IMR-90 (cell line): ENCODE measurements at regions not wholly inside any gene's neighbourhood (a gene's known extent, or its start where the extent isn't known, plus 50 kb on each side); places are given as distances from the start of the nearest gene placed in this dataset.

Source experiments
- ATAC-seq: fragments of 200-7000 bp; cut with Tn5 transposase; 2 replicates; pipeline ENCODE4 v1.9.1; 2020; ENCODE audit warnings: low read depth, mild to moderate bottlenecking, moderate library complexity
- BruUV-seq: library from RNA; stranded (reverse); fragments of 400-500 nt; replicated peaks from 2 replicates; lab custom pipeline; 2021; lab: Mats Ljungman, UMichigan
- CTCF ChIA-PET: fragments of 300-600 bp; formaldehyde crosslinking; extraction: SDS; loops from one replicate; lab custom pipeline; 2021; ENCODE audit warnings: antibody characterized with exemption; lab: Yijun Ruan, JAX
- POLR2A ChIA-PET: fragments of 300-600 bp; sonication (Branson Sonifier 250); formaldehyde crosslinking; loops from one replicate; lab custom pipeline; 2022; ENCODE audit warnings: antibody characterized with exemption; ENCODE audit not compliant: unreplicated experiment; lab: Charles Lee
- DNase-seq: peaks from one replicate; pipeline ENCODE4 v3.0.0; 2013
- H2AFZ ChIP-seq: replicated peaks from 2 replicates; pipeline ENCODE3; 2013; ENCODE audit warnings: low read length, mild to moderate bottlenecking; ENCODE audit not compliant: poor library complexity
- H2AK5ac ChIP-seq: 2 replicates; pipeline ENCODE4 v1.6.1; 2013; ENCODE audit warnings: low read depth, low read length, inconsistent platforms
- H2AK9ac ChIP-seq: replicated peaks from 2 replicates; pipeline ENCODE3; 2013; ENCODE audit warnings: mild to moderate bottlenecking, low read depth, low read length, moderate library complexity; ENCODE audit not compliant: poor library complexity
- H2BK120ac ChIP-seq: 2 replicates; pipeline ENCODE4 v1.6.1; 2013; ENCODE audit warnings: low read depth, low read length, inconsistent platforms
- H2BK15ac ChIP-seq: 3 replicates; pipeline ENCODE4 v1.6.1; 2013; ENCODE audit warnings: low read depth, low read length, inconsistent platforms
- H2BK20ac ChIP-seq: 2 replicates; pipeline ENCODE4 v1.6.1; 2013; ENCODE audit warnings: low read depth, mild to moderate bottlenecking, inconsistent platforms, low read length, moderate library complexity
- H2BK5ac ChIP-seq: 2 replicates; pipeline ENCODE4 v1.6.1; 2013; ENCODE audit warnings: mild to moderate bottlenecking, low read depth, low read length, inconsistent platforms; ENCODE audit not compliant: poor library complexity, severe bottlenecking
- H3K14ac ChIP-seq: replicated peaks from 2 replicates; pipeline ENCODE4 v1.6.1; 2013; ENCODE audit warnings: low read depth, low read length, inconsistent platforms
- H3K18ac ChIP-seq: 2 replicates; pipeline ENCODE4 v1.6.1; 2013; ENCODE audit warnings: low read depth, low read length, control low read depth
- H3K23ac ChIP-seq: 2 replicates; pipeline ENCODE4 v1.6.1; 2013; ENCODE audit warnings: low read depth, low read length, inconsistent platforms
- H3K27ac ChIP-seq: 2 replicates; pipeline ENCODE4 v1.5.1; 2013; ENCODE audit warnings: mild to moderate bottlenecking, control low read depth, low read length; ENCODE audit not compliant: insufficient read depth
- H3K27me3 ChIP-seq: 2 replicates; pipeline ENCODE4 v1.6.1; 2013; ENCODE audit warnings: low read length; ENCODE audit not compliant: control insufficient read depth, insufficient read depth
- H3K36me3 ChIP-seq: 2 replicates; pipeline ENCODE4 v1.6.1; 2013; ENCODE audit warnings: low read length, mixed read lengths; ENCODE audit not compliant: control insufficient read depth, insufficient read depth
- H3K4ac ChIP-seq: 2 replicates; pipeline ENCODE4 v1.6.1; 2013; ENCODE audit warnings: low read depth, low read length, inconsistent platforms
- H3K4me1 ChIP-seq: 2 replicates; pipeline ENCODE4 v1.6.1; 2013; ENCODE audit warnings: low read length, mixed read lengths; ENCODE audit not compliant: control insufficient read depth, insufficient read depth
- H3K4me2 ChIP-seq: 2 replicates; pipeline ENCODE4 v1.6.1; 2013; ENCODE audit warnings: low read depth, mild to moderate bottlenecking, control low read depth, low read length, moderate library complexity
- H3K4me3 ChIP-seq: 2 replicates; pipeline ENCODE4 v1.5.1; 2013; ENCODE audit warnings: low read depth, mild to moderate bottlenecking, control low read depth, low read length, moderate library complexity; ENCODE audit not compliant: insufficient read depth
- H3K56ac ChIP-seq: 2 replicates; pipeline ENCODE4 v1.6.1; 2013; ENCODE audit warnings: low read length, inconsistent platforms; ENCODE audit not compliant: insufficient read depth; ENCODE audit errors: extremely low read depth
- H3K79me1 ChIP-seq, 2 experiments: 2 replicates each; pipeline ENCODE4 v1.6.1; 2013; ENCODE audit warnings: low read length in 2 of 2, inconsistent platforms in 1 of 2, low read depth in 1 of 2
- H3K9ac ChIP-seq: 2 replicates; pipeline ENCODE4 v1.6.1; 2013; ENCODE audit warnings: low read depth, low read length, control low read depth
- H3K9me1 ChIP-seq: 2 replicates; pipeline ENCODE4 v1.6.1; 2013; ENCODE audit warnings: low read length, inconsistent platforms; ENCODE audit not compliant: insufficient read depth
- H3K9me3 ChIP-seq: 2 replicates; pipeline ENCODE4 v1.6.1; 2013; ENCODE audit warnings: low read length; ENCODE audit not compliant: control insufficient read depth, insufficient read depth
- H4K20me1 ChIP-seq: 2 replicates; pipeline ENCODE4 v1.6.1; 2013; ENCODE audit warnings: low read length, inconsistent platforms; ENCODE audit not compliant: insufficient read depth
- H4K5ac ChIP-seq: 2 replicates; pipeline ENCODE4 v1.6.1; 2013; ENCODE audit warnings: mild to moderate bottlenecking, low read depth, low read length, control low read depth
- H4K8ac ChIP-seq, 2 experiments: 2 replicates each; pipeline ENCODE4 v1.6.1; 2013; ENCODE audit warnings: low read depth in 2 of 2, low read length in 2 of 2, control low read depth in 1 of 2, inconsistent platforms in 1 of 2
- H4K91ac ChIP-seq: 2 replicates; pipeline ENCODE4 v1.6.1; 2013; ENCODE audit warnings: low read depth, low read length, inconsistent platforms; ENCODE audit not compliant: insufficient read depth
- BHLHE40 ChIP-seq: fragments of 150-350 bp; IDR thresholded peaks from 2 replicates; pipeline ENCODE4 v1.6.1; 2016; ENCODE audit warnings: mild to moderate bottlenecking, low read depth, low read length
- ELK1 ChIP-seq: fragments of 150-350 bp; IDR thresholded peaks from 2 replicates; pipeline ENCODE4 v1.6.1; 2016; ENCODE audit warnings: low read depth, mild to moderate bottlenecking, low read length, moderate library complexity, borderline replicate concordance
- FOS ChIP-seq: fragments of 150-350 bp; IDR thresholded peaks from 2 replicates; pipeline ENCODE4 v1.6.1; 2016; ENCODE audit warnings: low read depth, low read length
- USF2 ChIP-seq: fragments of 150-350 bp; IDR thresholded peaks from 2 replicates; pipeline ENCODE4 v1.6.1; 2017; ENCODE audit warnings: mild to moderate bottlenecking, antibody characterized with exemption, low read length, low read depth
- WGBS, 2 experiments: methylation state at CpG; one replicate each; pipeline versions ENCODE4 v1.1.5 to v1.1.7; 2013; ENCODE audit warnings: missing lambda C conversion rate in 2 of 2; ENCODE audit not compliant: insufficient read length in 1 of 2; ENCODE audit errors: extremely low coverage in 2 of 2; 5-methylcytosine and 5-hydroxymethylcytosine counted together
- dilution Hi-C: fragments of 300-500 bp; cut with HindIII; formaldehyde crosslinking; loops from one replicate; pipeline ENCODE4 v1.14.3; 2018; ENCODE audit warnings: low sequenced_read_pairs; ENCODE audit not compliant: unreplicated experiment
- in situ Hi-C: fragments of 300-500 bp; cut with MboI; formaldehyde crosslinking; loops from 3 replicates; pipeline ENCODE4 v1.14.3; 2019; ENCODE audit warnings: low sequenced_read_pairs, inconsistent platforms, mixed read lengths
- intact Hi-C: fragments of 100-400 bp; cut with micrococcal nuclease; formaldehyde crosslinking; loops from 2 replicates; pipeline ENCODE4 v1.10.0; 2022

GRCh38 chr1:198856601-198857000, 217.8 kb downstream of the PTPRC start:
- H3K27ac ChIP-seq: no peak overlapping the region
- ATAC-seq (no peak; the same call in 1 of the 2 replicates), DNase-seq (no peak)
- H3K4me2 ChIP-seq: no peak overlapping the region
- no peak overlapping the region for H2AK9ac ChIP-seq
- no peak overlapping the region for H2BK15ac ChIP-seq
- no peak overlapping the region for H2BK5ac ChIP-seq
- no peak overlapping the region for H4K91ac ChIP-seq
- no peak for TF ChIP-seq FOS
- TF ChIP-seq USF2: no peak
- no peak for TF ChIP-seq ELK1
- 0 out of 2 replicates have a peak, but pooled peaks have one; percentile 6 for TF ChIP-seq BHLHE40
- no peaks in the 10 kb centered on the region; the same call in 1 of the 2 replicates for H3K4me1 ChIP-seq
- no peaks in the 10 kb centered on the region for H4K20me1 ChIP-seq
- POLR2A ChIA-PET: no interaction called here
- H3K18ac ChIP-seq: no peak overlapping the region
- no peak overlapping the region for H3K4me3 ChIP-seq
- no peaks in the 10 kb centered on the region for H3K27me3 ChIP-seq
- no peak overlapping the region for H2AFZ ChIP-seq
- dilution Hi-C loops: no loop called here
- no peak overlapping the region for H2BK20ac ChIP-seq
- H4K8ac ChIP-seq: no peak overlapping the region
- no peak overlapping the region for H4K5ac ChIP-seq
- H3K56ac ChIP-seq: no peak overlapping the region
- peaks cover 16 to 24% of the 10 kb centered on the region in 2 experiments; a peak in 3 of 4 replicates for H3K79me1 ChIP-seq
- no peak overlapping the region for H2BK120ac ChIP-seq
- CTCF ChIA-PET: no interaction called here
- H3K9ac ChIP-seq: no peak overlapping the region
- no peak overlapping the region for H3K14ac ChIP-seq
- H3K36me3 ChIP-seq: peaks cover 8% of the 10 kb centered on the region; the same call in 1 of the 2 replicates
- no TSS peak for BruUV-seq
- H3K4ac ChIP-seq: no peak overlapping the region
- H3K9me1 ChIP-seq: no peaks in the 10 kb centered on the region; the same call in 1 of the 2 replicates
- no peaks in the 10 kb centered on the region for H3K9me3 ChIP-seq
- 76% methylated on average over 2 of the region's 2 CpGs; no CpG with 5 or more reads in 1 of the 2 experiments for WGBS, 2 experiments
- intact Hi-C loops: no loop called here
- no peak overlapping the region for H2AK5ac ChIP-seq
- in situ Hi-C loops: no loop called here
- no peak overlapping the region for H3K23ac ChIP-seq
